Activated T-helper 1 cell treated with anti-CD3 and anti-CD28 coated beads, Interleukin-2, amount 50 U/mL, for 16 hours (primary cell): ENCODE measurements at regions not wholly inside any gene's neighbourhood (a gene's known extent, or its start where the extent isn't known, plus 50 kb on each side); places are given as distances from the start of the nearest gene placed in this dataset.

Experiments used
- DNase-seq, 2 donors: peaks; one replicate each; pipeline ENCODE4 v3.0.0-alpha.2; 2020; ENCODE audit warnings: low read depth in 1 of 2, low spot score in 1 of 2

DNA sequence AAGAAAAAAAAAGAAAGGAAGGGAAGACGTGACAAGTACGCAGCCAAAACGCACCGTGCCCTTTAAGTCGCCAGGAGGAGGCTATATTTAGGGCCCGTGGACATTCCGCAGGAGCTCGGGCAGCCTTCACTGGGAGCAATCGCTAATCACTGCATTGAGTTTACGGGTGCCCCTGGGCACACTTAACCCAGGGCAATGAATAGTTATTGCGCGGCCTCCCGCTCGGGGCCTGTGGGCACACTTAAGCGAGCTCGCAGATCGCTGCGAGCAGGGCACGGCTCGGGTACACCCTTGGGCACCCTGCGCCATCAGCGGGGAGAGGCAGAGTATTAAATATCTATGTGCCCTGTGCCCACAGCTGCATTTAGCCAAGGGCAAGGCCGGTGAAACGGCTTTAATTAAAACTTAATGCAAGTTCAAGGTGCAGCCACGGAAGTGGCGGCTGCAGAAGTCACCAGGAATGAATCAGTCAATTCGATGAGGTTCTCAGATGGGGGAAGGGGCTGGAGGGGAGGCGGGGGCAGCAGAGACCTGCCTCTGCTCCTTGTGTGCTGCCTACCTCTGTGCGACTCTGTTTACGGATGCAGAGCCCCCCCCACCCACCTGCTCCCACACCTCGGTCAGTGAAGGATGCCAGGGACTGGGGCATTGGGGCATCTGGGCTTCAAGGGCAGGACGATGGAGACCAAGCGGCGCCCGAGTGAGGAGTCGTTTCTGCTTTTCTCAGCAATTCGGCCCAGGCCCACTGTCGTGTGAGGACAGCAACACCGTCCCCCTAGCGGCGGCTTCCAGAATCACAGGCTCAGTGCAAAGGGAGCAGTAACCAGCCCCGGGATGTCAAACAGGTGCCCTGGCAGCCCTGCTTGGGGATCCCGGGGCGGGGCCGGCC, 51.8 kb upstream of the TARDBP start:
- DNase-seq, result peak; percentile 60 to 74

DNA sequence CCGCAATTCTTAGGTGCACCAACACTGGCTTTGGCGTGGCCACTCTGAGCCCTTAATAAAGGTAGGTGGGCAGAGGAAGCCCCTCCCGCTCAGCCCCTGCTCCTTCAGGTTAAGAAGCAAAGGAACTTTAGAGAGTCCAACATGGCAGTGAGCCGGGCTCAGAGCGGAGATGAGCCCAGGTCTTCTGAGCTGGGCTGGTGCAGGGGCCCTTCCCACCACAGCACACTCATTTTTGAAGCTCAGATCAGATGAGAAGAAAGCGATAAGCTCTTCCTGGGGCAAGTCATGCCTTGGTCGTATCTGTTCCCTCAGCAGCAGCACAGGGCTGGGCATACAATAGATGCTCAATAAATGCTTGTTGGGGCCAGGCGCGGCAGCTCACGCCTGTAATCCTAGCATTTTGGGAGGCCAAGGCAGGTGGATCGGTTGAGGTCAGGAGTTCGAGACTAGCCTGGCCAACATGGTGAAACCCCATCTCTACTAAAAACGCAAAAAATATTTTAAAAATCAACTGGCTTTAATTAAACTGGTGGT, 51.1 kb upstream of the TARDBP start:
- DNase-seq, result no peak

DNA sequence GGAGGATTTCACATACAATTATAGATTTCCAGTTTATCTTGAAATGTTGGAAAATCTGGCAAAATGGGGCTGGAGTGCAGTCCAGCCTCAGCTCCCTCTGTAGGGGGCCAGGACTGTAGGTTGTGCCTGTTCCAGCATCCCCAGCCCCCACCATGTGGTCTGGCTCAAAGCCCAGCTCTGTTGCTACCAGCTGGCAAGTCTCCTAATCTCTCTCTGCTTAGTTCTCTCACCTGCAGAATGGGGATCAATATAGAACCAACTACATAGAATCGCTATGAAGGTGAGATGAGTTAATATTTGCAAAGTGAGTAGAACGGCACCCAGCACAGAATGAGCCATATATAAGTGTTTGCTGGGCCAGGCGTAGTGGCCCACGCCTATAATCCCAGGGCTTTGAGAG, 50.0 kb upstream of the TARDBP start:
- no peak for DNase-seq
